ENCODE measurements at regions not wholly inside any gene's neighbourhood (a gene's known extent, or its start where the extent isn't known, plus 50 kb on each side); places are given as distances from the start of the nearest gene placed in this dataset.
"Not testable (repeated sequence)": the region's sequence is repeated elsewhere in the genome, so short reads cannot be mapped to it uniquely, and the experiment has no call there.

DNA sequence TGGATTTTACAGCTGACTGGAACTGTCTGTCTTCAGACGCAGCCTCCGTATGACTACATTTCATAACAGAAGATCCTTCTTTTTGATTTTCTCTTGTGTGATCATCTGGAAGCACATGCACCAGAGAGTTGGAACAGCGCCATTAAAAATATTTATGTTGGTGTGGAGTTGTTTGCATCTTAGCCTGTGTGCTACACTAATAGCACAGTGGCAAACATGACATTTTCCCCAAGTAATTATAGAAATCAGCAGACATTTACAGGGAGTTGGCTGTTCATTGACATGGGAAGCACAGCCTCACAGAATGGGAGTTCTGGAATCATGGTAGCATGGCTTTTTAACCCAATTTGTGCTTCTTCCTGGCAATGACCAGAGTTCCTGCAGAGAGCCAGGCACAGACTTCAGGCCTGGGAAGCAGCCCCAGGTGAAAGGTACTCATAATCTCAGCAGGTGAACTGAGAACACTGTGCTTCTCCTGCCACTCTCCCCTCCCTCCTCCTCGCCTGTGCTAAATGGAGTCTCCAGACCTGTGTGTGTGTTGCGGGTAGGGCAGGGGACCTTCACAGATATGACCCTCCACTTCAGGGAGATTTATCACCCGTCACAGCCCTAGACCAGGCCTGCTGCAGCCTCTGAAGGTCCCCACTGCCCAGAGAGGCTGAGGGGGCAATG, 82.8 kb upstream of the PLET1 start:
- TF ChIP-seq, protein P1, sequence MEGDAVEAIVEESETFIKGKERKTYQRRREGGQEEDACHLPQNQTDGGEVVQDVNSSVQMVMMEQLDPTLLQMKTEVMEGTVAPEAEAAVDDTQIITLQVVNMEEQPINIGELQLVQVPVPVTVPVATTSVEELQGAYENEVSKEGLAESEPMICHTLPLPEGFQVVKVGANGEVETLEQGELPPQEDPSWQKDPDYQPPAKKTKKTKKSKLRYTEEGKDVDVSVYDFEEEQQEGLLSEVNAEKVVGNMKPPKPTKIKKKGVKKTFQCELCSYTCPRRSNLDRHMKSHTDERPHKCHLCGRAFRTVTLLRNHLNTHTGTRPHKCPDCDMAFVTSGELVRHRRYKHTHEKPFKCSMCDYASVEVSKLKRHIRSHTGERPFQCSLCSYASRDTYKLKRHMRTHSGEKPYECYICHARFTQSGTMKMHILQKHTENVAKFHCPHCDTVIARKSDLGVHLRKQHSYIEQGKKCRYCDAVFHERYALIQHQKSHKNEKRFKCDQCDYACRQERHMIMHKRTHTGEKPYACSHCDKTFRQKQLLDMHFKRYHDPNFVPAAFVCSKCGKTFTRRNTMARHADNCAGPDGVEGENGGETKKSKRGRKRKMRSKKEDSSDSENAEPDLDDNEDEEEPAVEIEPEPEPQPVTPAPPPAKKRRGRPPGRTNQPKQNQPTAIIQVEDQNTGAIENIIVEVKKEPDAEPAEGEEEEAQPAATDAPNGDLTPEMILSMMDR (IDR thresholded peaks at IDR 0.05; ENCODE audit: borderline replicate concordance, insufficient read depth, low read depth, low read length) = no peak
- no peak overlapping the region for H3K4me3 ChIP-seq (ENCODE audit: low read depth, low read length)

DNA sequence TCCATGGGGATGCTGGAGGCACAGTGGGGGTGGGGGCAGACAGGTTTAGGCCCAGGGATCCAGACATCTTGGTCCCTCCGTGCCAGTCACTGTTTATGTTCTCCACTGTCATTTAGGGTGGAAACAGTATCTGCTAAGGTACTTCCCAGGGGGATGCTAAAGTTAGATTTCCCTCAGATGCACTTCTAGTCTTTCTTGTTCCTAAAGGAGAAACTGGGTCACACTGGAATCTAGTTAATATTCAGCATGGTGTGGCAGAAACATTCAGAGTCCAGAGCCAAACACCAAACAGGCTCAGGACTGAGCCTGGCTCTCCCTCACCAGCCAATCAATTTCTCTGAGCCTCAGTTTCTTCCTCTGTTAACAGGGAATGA, 83.4 kb upstream of the PLET1 start:
- no peak overlapping the region for H3K4me3 ChIP-seq (ENCODE audit: low read depth, low read length)
- TF ChIP-seq, protein P1 (IDR thresholded peaks at IDR 0.05; ENCODE audit: borderline replicate concordance, insufficient read depth, low read depth, low read length) = no peak

DNA sequence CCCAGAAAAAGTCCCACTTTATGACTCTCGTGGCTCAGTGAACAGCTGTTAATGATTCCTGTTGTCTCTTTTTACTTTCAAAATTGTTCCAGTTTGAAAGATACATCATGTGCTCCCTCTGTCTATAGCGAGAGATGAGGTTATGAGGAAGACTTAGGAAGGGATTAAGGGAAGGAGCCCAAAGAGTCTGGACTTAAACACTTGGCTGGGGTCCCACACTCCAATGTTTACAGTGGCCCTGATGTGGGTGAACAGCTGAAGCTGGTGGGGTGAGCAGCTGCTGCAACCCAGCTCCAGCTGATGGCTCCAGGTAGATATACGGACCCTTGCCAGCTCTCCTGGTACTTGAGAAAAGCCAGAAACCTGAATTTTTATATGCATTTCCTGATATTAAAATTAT, 84.5 kb upstream of the PLET1 start:
- TF ChIP-seq, protein P1 (IDR thresholded peaks at IDR 0.05; ENCODE audit: borderline replicate concordance, insufficient read depth, low read depth, low read length) = no peak
- H3K4me3 ChIP-seq (ENCODE audit: low read depth, low read length) = no peak overlapping the region

DNA sequence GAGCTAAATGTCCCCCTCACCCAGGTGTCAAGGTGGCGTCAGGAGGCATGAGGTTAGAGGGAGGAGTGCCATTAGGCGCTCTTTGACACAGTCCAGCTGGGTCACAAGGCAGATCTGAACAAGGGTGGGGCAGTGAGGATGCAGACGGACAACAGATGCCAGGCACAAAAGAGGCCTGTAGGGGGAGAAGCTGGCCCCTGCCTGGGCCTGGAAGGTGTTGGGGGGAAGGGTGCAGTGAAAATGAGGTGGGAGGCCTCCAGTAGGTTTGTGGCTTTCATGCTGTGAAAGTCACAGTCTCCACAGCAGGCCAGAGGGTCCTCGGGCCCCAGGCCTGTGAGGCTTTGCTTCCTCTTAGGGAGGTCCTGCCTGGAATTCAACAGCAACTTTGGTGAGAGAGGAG, 85.0 kb upstream of the PLET1 start:
- TF ChIP-seq, protein P1 (IDR thresholded peaks at IDR 0.05; ENCODE audit: borderline replicate concordance, insufficient read depth, low read depth, low read length) = 0 out of 2 replicates have a peak, but pooled peaks have one; percentile 2

DNA sequence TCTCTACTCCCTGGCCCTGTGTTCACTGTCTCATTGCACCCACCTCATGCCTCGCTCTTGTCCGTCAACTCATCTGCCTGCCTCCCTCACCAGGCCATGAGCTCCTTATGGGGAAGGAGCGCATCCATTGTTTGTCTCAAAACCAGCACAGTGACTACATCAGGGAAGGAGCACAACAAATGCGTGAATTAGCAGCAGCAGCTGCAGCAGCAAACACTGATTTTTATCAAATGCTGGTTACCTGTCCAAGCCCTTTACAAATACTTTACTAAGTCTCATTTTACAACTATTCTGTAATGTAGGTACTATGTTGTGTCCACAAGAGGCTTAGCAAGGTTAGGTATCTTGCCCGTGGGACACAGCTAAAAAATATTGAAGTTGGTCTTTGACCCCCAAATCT, 85.9 kb upstream of the PLET1 start:
- H3K4me3 ChIP-seq (ENCODE audit: low read depth, low read length) = no peak overlapping the region
- TF ChIP-seq, protein P1 (IDR thresholded peaks at IDR 0.05; ENCODE audit: borderline replicate concordance, insufficient read depth, low read depth, low read length) = no peak

More for the DNA sequence above, 85.0 kb upstream of the PLET1 start:
- no peak overlapping the region for H3K4me3 ChIP-seq (ENCODE audit: low read depth, low read length)

DNA sequence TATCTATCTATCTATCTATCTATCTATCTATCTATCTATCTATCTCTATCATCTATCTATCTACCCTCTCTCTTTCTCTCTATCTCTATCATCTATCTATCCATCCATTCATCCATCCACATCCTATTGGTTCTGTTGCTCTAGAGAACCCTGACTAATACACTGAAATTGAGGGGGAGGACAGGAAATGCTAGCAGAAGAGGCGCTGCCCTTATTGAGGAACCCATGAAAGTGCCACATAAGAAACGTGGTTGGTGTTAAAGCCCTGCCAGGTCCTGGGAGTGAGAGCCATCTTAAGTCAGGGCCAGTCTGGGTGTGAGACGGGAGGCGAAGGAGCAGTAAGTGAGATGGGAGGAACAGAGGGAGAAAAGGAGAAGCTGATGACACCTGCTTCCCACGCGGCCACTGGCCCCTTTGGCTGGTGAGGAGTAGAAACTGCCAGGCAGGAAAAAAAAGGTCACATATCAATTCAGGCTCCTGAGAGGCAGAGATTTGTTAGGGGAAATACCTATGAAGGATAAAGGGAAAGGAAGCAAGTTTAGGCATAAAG, 87.9 kb upstream of the PLET1 start:
- TF ChIP-seq, protein P1 (IDR thresholded peaks at IDR 0.05; ENCODE audit: borderline replicate concordance, insufficient read depth, low read depth, low read length) = no peak
- H3K4me3 ChIP-seq (ENCODE audit: low read depth, low read length) = no peak overlapping the region

DNA sequence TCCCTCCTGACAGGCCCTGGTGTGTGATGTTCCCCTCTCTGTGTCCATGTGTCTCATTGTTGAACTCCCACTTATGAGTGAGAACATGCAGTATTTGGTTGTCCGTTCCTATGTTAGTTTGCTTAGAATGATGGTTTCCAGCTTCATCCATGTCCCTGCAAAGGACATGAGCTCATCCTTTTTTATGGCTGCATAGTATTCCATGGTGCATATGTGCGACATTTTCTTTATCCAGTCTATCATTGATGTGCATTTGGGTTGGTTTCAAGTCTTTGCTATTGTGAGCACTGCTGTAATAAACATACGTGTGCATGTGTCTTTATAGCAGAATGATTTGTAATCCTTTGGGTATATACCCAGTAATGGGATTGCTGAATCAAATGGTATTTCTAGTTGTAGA, 90.8 kb upstream of the PLET1 start:
- not testable (repeated sequence) for H3K4me3 ChIP-seq (ENCODE audit: low read depth, low read length)
